ENCODE measurements at regions not wholly inside any gene's neighbourhood (a gene's known extent, or its start where the extent isn't known, plus 50 kb on each side); places are given as distances from the start of the nearest gene placed in this dataset.

GRCh38 chr15:92803536-92803851, 96.6 kb upstream of the CHD2 start:
- no peak for TF ChIP-seq POLR2A (IDR thresholded peaks at IDR 0.05; ENCODE audit: extremely low read depth, insufficient read length)
- TF ChIP-seq, protein P1, sequence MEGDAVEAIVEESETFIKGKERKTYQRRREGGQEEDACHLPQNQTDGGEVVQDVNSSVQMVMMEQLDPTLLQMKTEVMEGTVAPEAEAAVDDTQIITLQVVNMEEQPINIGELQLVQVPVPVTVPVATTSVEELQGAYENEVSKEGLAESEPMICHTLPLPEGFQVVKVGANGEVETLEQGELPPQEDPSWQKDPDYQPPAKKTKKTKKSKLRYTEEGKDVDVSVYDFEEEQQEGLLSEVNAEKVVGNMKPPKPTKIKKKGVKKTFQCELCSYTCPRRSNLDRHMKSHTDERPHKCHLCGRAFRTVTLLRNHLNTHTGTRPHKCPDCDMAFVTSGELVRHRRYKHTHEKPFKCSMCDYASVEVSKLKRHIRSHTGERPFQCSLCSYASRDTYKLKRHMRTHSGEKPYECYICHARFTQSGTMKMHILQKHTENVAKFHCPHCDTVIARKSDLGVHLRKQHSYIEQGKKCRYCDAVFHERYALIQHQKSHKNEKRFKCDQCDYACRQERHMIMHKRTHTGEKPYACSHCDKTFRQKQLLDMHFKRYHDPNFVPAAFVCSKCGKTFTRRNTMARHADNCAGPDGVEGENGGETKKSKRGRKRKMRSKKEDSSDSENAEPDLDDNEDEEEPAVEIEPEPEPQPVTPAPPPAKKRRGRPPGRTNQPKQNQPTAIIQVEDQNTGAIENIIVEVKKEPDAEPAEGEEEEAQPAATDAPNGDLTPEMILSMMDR (IDR thresholded peaks at IDR 0.05; ENCODE audit: low read depth, low read length), result no peak
